ENCODE measurements at regions not wholly inside any gene's neighbourhood (a gene's known extent, or its start where the extent isn't known, plus 50 kb on each side); places are given as distances from the start of the nearest gene placed in this dataset.

- no peaks in the 10 kb centered on the region for H3K79me2 ChIP-seq (ENCODE audit: insufficient read depth, low read length)
These were observed 2270.9 kb downstream of the PCDH9 start for GRCh38 chr13:64959276-64959675.

More at GRCh38 chr13:64959276-64959675, 2270.9 kb downstream of the PCDH9 start:
- H2BK15ac ChIP-seq (ENCODE audit: low read depth, low read length): no peak overlapping the region
- no peak overlapping the region for H3K23ac ChIP-seq (ENCODE audit: insufficient read length, low read depth, low read length)
- no peak overlapping the region for H3T11ph ChIP-seq (ENCODE audit: low read length)
- H3K9ac ChIP-seq (ENCODE audit: extremely low read depth, insufficient read length, low read length): no peak overlapping the region
- no peak overlapping the region for H3K4me2 ChIP-seq (ENCODE audit: insufficient read depth, insufficient read length, low read length)
- no peaks in the 10 kb centered on the region for H3K27me3 ChIP-seq (ENCODE audit: insufficient read depth, low read length)
- H2BK20ac ChIP-seq (ENCODE audit: low read depth, low read length, poor library complexity, severe bottlenecking): peak overlapping the region; percentile 14
- Mint-ChIP-seq H3K27ac (no peak overlapping the region), H3K27me3 (ENCODE audit: low read depth) (no peaks in the 10 kb centered on the region), H3K9me3 (peaks cover 3 to 4% of the 10 kb centered on the region in 2 experiments; a peak in 3 of 5 replicates), H3K4me1 (no peaks in the 10 kb centered on the region; a peak in 1 of 4 replicates), H3K4me3 (no peak overlapping the region), H3K36me3 (ENCODE audit: insufficient read depth in 1 of 3, low read depth in 3 of 3) (peaks cover 0 to 2% (median 0%) of the 10 kb centered on the region in 3 experiments; a peak in 1 of 7 replicates)
- no peak overlapping the region for H3K18ac ChIP-seq (ENCODE audit: insufficient read length, low read depth, low read length)
- TF ChIP-seq CTCF (conservative IDR thresholded peaks at IDR 0.05): no peak
- no peak overlapping the region for H4K91ac ChIP-seq (ENCODE audit: insufficient read length, low read depth, low read length)
- H2BK12ac ChIP-seq (ENCODE audit: insufficient read length, low read depth, low read length): no peak overlapping the region
- no peak overlapping the region for H2BK120ac ChIP-seq (ENCODE audit: low read depth, low read length, poor library complexity, severe bottlenecking)
- H2AK5ac ChIP-seq (ENCODE audit: insufficient read length, low read length): no peak overlapping the region
- no peaks in the 10 kb centered on the region for H3K23me2 ChIP-seq (ENCODE audit: insufficient read length, low read depth, low read length, poor library complexity, severe bottlenecking)
- no peaks in the 10 kb centered on the region for H3K9me3 ChIP-seq (ENCODE audit: control insufficient read depth, low read depth, low read length)
- no peak overlapping the region for H2AFZ ChIP-seq (ENCODE audit: low read length)
- no peak overlapping the region for H3K27ac ChIP-seq (ENCODE audit: insufficient read length, low read depth, low read length)
- no peak overlapping the region for H2BK5ac ChIP-seq (ENCODE audit: insufficient read length, low read length)
- no peak for DNase-seq
- H3K4ac ChIP-seq (ENCODE audit: low read depth, low read length): no peak overlapping the region
- H4K5ac ChIP-seq (ENCODE audit: insufficient read length, low read depth, low read length): no peak overlapping the region
- no peak overlapping the region for H3K14ac ChIP-seq (ENCODE audit: insufficient read depth, low read length)
- WGBS (ENCODE audit: extremely low coverage, insufficient read length, low lambda C conversion rate): no CpG with 5 or more reads among the region's 15 CpGs
- no peak overlapping the region for H4K8ac ChIP-seq (replicated peaks; ENCODE audit: insufficient read length, low read depth, low read length)
- H4K20me1 ChIP-seq (ENCODE audit: control insufficient read depth, insufficient read depth, insufficient read length): no peaks in the 10 kb centered on the region
- no peaks in the 10 kb centered on the region for H3K4me1 ChIP-seq (ENCODE audit: insufficient read depth, low read length)
- H3K79me1 ChIP-seq (ENCODE audit: insufficient read depth, low read depth, low read length, poor library complexity, severe bottlenecking): no peaks in the 10 kb centered on the region
- no peak overlapping the region for H3K56ac ChIP-seq (ENCODE audit: insufficient read length, low read depth, low read length)
